ENCODE measurements at regions not wholly inside any gene's neighbourhood (a gene's known extent, or its start where the extent isn't known, plus 50 kb on each side); places are given as distances from the start of the nearest gene placed in this dataset.
"Not testable (repeated sequence)": the region's sequence is repeated elsewhere in the genome, so short reads cannot be mapped to it uniquely, and the experiment has no call there.

DNA sequence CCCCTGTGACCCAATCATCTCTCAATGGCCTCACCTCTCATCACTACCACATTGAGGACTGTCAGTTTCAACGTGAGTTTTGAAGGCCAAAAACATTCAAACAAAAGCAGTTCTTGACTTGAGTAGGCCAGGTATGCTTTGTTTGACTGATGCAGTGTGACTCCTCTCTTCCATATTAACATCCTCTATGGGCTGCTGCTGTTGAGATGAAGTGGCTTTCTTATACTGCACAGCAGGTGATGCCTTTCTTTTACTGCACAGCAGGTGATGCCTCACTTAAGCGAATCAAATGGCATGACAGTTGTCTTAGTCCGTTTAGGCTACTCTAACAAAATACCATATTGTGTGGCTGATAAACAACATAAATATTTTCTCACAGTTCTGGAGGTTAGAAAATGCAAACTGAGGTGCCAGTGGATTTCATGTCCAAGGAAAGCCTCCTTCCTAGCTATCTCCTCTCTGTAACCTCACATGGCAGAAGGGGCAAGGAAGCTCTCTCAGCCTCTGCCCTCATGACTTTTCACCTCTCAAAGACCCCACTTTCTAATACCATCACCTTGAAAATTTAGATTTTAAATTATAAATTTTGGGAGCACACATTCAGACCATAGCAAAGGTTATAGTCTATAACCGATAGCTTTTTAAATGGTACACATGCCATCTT is 2267.9 kb upstream of the AGA start:
- Mint-ChIP-seq H3K36me3 (ENCODE audit: unreplicated experiment) (no peaks in the 10 kb centered on the region), H3K4me1 (ENCODE audit: unreplicated experiment) (no peaks in the 10 kb centered on the region), H3K27me3 (ENCODE audit: unreplicated experiment) (no peaks in the 10 kb centered on the region), H3K4me3 (ENCODE audit: unreplicated experiment) (no peak overlapping the region), H3K9me3 (ENCODE audit: unreplicated experiment) (peaks cover 7% of the 10 kb centered on the region), H3K27ac (ENCODE audit: unreplicated experiment) (no peak overlapping the region)
- TF ChIP-seq, protein P1, sequence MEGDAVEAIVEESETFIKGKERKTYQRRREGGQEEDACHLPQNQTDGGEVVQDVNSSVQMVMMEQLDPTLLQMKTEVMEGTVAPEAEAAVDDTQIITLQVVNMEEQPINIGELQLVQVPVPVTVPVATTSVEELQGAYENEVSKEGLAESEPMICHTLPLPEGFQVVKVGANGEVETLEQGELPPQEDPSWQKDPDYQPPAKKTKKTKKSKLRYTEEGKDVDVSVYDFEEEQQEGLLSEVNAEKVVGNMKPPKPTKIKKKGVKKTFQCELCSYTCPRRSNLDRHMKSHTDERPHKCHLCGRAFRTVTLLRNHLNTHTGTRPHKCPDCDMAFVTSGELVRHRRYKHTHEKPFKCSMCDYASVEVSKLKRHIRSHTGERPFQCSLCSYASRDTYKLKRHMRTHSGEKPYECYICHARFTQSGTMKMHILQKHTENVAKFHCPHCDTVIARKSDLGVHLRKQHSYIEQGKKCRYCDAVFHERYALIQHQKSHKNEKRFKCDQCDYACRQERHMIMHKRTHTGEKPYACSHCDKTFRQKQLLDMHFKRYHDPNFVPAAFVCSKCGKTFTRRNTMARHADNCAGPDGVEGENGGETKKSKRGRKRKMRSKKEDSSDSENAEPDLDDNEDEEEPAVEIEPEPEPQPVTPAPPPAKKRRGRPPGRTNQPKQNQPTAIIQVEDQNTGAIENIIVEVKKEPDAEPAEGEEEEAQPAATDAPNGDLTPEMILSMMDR (IDR thresholded peaks at IDR 0.05) = no peak
- DNase-seq (ENCODE audit: extremely low spot score, unreplicated experiment) = no peak

DNA sequence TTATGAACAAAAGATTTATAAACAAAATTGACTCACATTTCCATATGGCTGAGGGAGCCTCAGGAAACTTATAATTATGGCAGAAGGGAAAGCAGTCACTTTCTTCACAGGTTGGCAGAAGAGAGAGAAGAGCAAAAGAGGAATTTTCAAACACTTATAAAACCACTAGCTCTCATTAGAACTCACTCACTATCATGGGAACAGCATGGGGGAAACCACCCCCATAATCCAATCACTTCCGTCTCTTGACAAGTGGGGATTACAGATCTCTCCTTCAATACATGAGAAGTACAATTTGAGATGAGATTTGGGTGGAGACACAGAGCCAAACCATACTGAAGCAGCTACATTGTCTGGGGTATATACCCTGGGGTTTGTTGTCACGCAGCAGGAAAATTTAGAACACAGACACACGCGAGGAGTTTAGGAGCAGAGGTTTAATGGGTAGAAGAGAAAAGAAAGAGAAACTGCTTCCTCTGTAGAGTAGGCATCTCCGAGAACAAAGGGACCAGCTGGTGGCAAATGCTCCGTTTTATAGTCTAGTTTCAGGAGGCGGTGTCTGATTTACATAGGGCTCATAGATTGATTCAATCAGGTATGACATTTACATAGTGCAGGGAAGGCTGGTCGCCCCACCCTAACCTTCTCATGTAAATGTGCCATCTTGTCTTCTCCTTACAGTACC is 2277.7 kb upstream of the AGA start:
- Mint-ChIP-seq H3K4me1 (ENCODE audit: unreplicated experiment) (no peaks in the 10 kb centered on the region), H3K36me3 (ENCODE audit: unreplicated experiment) (no peaks in the 10 kb centered on the region), H3K27me3 (ENCODE audit: unreplicated experiment) (no peaks in the 10 kb centered on the region), H3K27ac (ENCODE audit: unreplicated experiment) (no peak overlapping the region), H3K4me3 (ENCODE audit: unreplicated experiment) (no peak overlapping the region), H3K9me3 (ENCODE audit: unreplicated experiment) (peaks cover 10% of the 10 kb centered on the region)
- TF ChIP-seq, protein P1 (IDR thresholded peaks at IDR 0.05) = no peak
- no peak for DNase-seq (ENCODE audit: extremely low spot score, unreplicated experiment)

DNA sequence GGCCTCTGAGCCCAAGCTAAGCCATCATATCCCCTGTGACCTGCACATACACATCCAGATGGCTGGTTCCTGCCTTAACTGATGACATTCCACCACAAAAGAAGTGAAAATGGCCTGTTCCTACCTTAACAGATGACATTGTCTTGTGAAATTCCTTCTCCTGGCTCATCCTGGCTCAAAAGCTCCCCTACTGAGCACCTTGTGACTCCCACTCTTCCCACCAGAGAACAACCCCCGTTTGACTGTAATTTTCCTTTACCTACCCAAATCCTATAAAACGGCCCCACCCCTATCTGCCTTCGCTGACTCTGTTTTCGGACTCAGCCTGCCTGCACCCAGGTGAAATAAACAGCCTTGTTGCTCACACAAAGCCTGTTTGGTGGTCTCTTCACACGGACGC is 2284.3 kb upstream of the AGA start:
- not testable (repeated sequence) for DNase-seq (ENCODE audit: extremely low spot score, unreplicated experiment); H3K4me3 Mint-ChIP-seq (ENCODE audit: unreplicated experiment); H3K9me3 Mint-ChIP-seq (ENCODE audit: unreplicated experiment); H3K27ac Mint-ChIP-seq (ENCODE audit: unreplicated experiment); H3K36me3 Mint-ChIP-seq (ENCODE audit: unreplicated experiment); H3K4me1 Mint-ChIP-seq (ENCODE audit: unreplicated experiment); H3K27me3 Mint-ChIP-seq (ENCODE audit: unreplicated experiment)

DNA sequence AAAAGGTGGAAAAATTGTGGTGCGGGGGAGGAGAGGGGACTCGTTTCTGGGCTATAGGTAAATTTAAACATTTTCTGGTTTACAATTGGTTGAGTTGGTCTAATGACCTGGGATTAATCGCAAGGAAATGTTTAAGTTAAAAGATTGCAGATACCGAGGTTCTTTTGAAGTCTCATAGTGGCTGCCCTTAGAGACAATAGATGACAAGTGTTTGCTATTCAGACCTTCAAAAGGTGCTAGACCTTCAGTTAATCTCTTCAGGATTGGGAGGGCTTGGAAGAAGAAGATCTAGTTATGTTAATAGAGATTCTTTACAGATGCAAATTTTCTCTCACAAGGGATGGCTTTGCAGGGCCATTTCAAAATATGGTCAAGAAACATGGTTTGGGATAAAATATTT is 2286.1 kb upstream of the AGA start:
- Mint-ChIP-seq H3K27me3 (ENCODE audit: unreplicated experiment) (no peaks in the 10 kb centered on the region), H3K27ac (ENCODE audit: unreplicated experiment) (no peak overlapping the region), H3K36me3 (ENCODE audit: unreplicated experiment) (peaks cover 2% of the 10 kb centered on the region), H3K4me3 (ENCODE audit: unreplicated experiment) (no peak overlapping the region), H3K9me3 (ENCODE audit: unreplicated experiment) (peaks cover 3% of the 10 kb centered on the region), H3K4me1 (ENCODE audit: unreplicated experiment) (no peaks in the 10 kb centered on the region)
- DNase-seq (ENCODE audit: extremely low spot score, unreplicated experiment) = no peak
- TF ChIP-seq, protein P1 (IDR thresholded peaks at IDR 0.05) = no peak

DNA sequence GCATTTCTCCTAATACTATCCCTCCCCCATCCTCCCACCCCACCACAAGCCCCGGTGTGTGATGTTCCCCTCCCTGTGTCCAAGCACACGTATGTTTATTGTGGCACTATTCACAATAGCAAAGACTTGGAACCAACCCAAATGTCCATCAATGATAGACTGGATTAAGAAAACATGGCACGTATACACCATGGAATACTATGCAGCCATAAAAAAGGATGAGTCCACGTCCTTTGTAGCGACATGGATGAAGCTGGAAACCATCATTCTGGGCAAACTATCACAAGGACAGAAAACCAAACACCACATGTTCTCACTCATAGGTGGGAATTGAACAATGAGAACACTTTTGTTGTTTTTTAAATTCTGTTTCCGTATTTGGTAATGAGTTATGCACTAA is 2294.6 kb upstream of the AGA start:
- not testable (repeated sequence) for H3K27ac Mint-ChIP-seq (ENCODE audit: unreplicated experiment); H3K4me3 Mint-ChIP-seq (ENCODE audit: unreplicated experiment); H3K36me3 Mint-ChIP-seq (ENCODE audit: unreplicated experiment); DNase-seq (ENCODE audit: extremely low spot score, unreplicated experiment); H3K4me1 Mint-ChIP-seq (ENCODE audit: unreplicated experiment); H3K9me3 Mint-ChIP-seq (ENCODE audit: unreplicated experiment)
- peaks cover 15% of the 10 kb centered on the region for H3K27me3 Mint-ChIP-seq (ENCODE audit: unreplicated experiment)

DNA sequence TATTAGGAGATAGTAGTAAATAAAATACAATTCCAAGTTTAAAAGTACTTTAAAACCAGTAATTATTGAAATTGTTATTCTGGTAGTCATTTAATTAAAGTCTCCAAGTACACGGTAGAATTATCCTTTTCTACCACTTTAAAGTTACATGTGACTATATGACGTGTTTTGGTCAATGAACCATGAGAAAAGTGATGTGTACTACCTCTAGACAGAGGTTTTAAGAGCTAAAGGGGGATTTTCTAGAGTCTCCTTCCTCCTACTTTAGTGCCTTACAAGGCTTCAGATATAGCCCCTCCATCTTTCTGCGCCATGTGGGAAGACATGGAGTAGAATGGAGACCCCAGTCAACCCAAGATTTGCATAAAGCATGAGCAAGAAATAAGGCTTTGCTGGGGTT is 2296.6 kb upstream of the AGA start:
- Mint-ChIP-seq H3K36me3 (ENCODE audit: unreplicated experiment) (no peaks in the 10 kb centered on the region), H3K27me3 (ENCODE audit: unreplicated experiment) (peaks cover 16% of the 10 kb centered on the region), H3K9me3 (ENCODE audit: unreplicated experiment) (no peaks in the 10 kb centered on the region), H3K4me1 (ENCODE audit: unreplicated experiment) (no peaks in the 10 kb centered on the region), H3K27ac (ENCODE audit: unreplicated experiment) (no peak overlapping the region), H3K4me3 (ENCODE audit: unreplicated experiment) (no peak overlapping the region)
- TF ChIP-seq, protein P1 (IDR thresholded peaks at IDR 0.05) = no peak
- no peak for DNase-seq (ENCODE audit: extremely low spot score, unreplicated experiment)

All from osteocyte (in vitro differentiated cells).